HepG2 (cell line): ENCODE measurements at regions not wholly inside any gene's neighbourhood (a gene's known extent, or its start where the extent isn't known, plus 50 kb on each side); places are given as distances from the start of the nearest gene placed in this dataset.

Experiments
- ATAC-seq: fragments of 200-7000 bp; cut with Tn5 transposase; 3 replicates; pipeline ENCODE4 v1.9.1; 2020; ENCODE audit warnings: mild to moderate bottlenecking, moderate library complexity
- BruUV-seq: library from RNA; stranded (reverse); fragments of 400-500 nt; replicated peaks from 2 replicates; lab custom pipeline; 2021; lab: Mats Ljungman, UMichigan
- CTCF ChIA-PET: fragments of 300-600 bp; formaldehyde crosslinking; extraction: SDS; loops from one replicate; lab custom pipeline; 2021; ENCODE audit warnings: low total read pairs, inconsistent platforms, low intra/inter-chr PET ratio; lab: Yijun Ruan, JAX
- POLR2A ChIA-PET: fragments of 350-600 bp; sonication (Branson Sonifier 250); formaldehyde crosslinking; loops from one replicate; lab custom pipeline; 2020; ENCODE audit warnings: antibody characterized with exemption, inconsistent platforms; lab: Yijun Ruan, JAX
- DNase-seq: peaks from one replicate; pipeline ENCODE4 v3.0.0-alpha.2; 2015; ENCODE audit warnings: low spot score
- FAIRE-seq: peaks from 3 replicates; lab custom pipeline; 2011; peaks lifted over from hg19 to GRCh38; lab: Jason Lieb, UNC
- H2AFZ ChIP-seq: one replicate; pipeline ENCODE4 v1.6.1; 2011; ENCODE audit warnings: low read length, inconsistent platforms
- H3K27ac ChIP-seq: fragments of 300-600 bp; 3 replicates; pipeline ENCODE4 v1.8.0; 2011; ENCODE audit warnings: mixed run types, mild to moderate bottlenecking, mixed read lengths, low read length, inconsistent platforms; ENCODE audit not compliant: insufficient read depth; ENCODE audit errors: extremely low read length
- H3K27me3 ChIP-seq, 2 experiments: fragments of 200-600 bp in 1 of 2; 2 replicates in 1 of 2; 3 replicates in 1 of 2; pipeline versions ENCODE4 v1.6.0 to v1.8.0; 2011; ENCODE audit warnings: low read length in 2 of 2, mild to moderate bottlenecking in 2 of 2, moderate library complexity in 2 of 2, inconsistent platforms in 1 of 2; ENCODE audit not compliant: insufficient read depth in 2 of 2, control insufficient read depth in 1 of 2
- H3K36me3 ChIP-seq, 2 experiments: fragments of 200-600 bp in 1 of 2; replicated peaks in 1 of 2; 2 replicates in 1 of 2; 3 replicates in 1 of 2; pipeline versions ENCODE4 v1.5.1 to v1.8.0; 2011; ENCODE audit warnings: low read length in 2 of 2, inconsistent platforms in 1 of 2; ENCODE audit not compliant: insufficient read depth in 2 of 2, control insufficient read depth in 1 of 2
- H3K4me1 ChIP-seq: 2 replicates; pipeline ENCODE4 v1.5.1; 2012; ENCODE audit warnings: low read length, inconsistent platforms; ENCODE audit not compliant: insufficient read depth
- H3K4me2 ChIP-seq: 2 replicates; pipeline ENCODE4 v1.6.0; 2011; ENCODE audit warnings: low read depth, low read length, inconsistent platforms
- H3K4me3 ChIP-seq, 3 experiments: fragments of 200-600 bp in 1 of 3; sonication (generic), shearing (Covaris generic) in 1 of 3; replicated peaks in 1 of 3; 2 replicates each; pipeline ENCODE4 v1.5.1; 2011 to 2016; ENCODE audit warnings: low read length in 3 of 3, inconsistent platforms in 2 of 3, low read depth in 2 of 3, mild to moderate bottlenecking in 2 of 3, control low read depth in 1 of 3, mixed read lengths in 1 of 3; ENCODE audit not compliant: insufficient read depth in 1 of 3
- H3K79me2 ChIP-seq: one replicate; pipeline ENCODE4 v1.6.1; 2011; ENCODE audit warnings: low read length, inconsistent platforms; ENCODE audit not compliant: insufficient read depth
- H3K9ac ChIP-seq: 2 replicates; pipeline ENCODE4 v1.6.0; 2011; ENCODE audit warnings: mild to moderate bottlenecking, low read depth, low read length, inconsistent platforms; ENCODE audit not compliant: insufficient read depth
- H3K9me3 ChIP-seq: 2 replicates; pipeline ENCODE4 v1.5.1; 2012; ENCODE audit warnings: mild to moderate bottlenecking, low read length
- H4K20me1 ChIP-seq: 2 replicates; pipeline ENCODE4 v1.6.0; 2011; ENCODE audit warnings: inconsistent platforms, mild to moderate bottlenecking, low read length, moderate library complexity; ENCODE audit not compliant: insufficient read depth
- AKNA ChIP-seq: sonication (generic); formaldehyde crosslinking; IDR thresholded peaks from 2 replicates; pipeline ENCODE4 v1.4.0; 2020; ENCODE audit warnings: missing genetic modification reagents, borderline replicate concordance
- ARNT ChIP-seq: fragments of 450-650 bp; IDR thresholded peaks from 2 replicates; pipeline ENCODE4 v1.6.1; 2017
- CBX1 ChIP-seq: IDR thresholded peaks from one replicate; pipeline ENCODE4 v1.6.1; 2016; ENCODE audit warnings: antibody characterized with exemption, low read depth
- ELF3 ChIP-seq: IDR thresholded peaks from 2 replicates; pipeline ENCODE4 v1.6.1; 2016; ENCODE audit warnings: missing genetic modification reagents, missing compliant biosample characterization
- KDM1A ChIP-seq: IDR thresholded peaks from 2 replicates; pipeline ENCODE4 v1.6.1; 2016; ENCODE audit warnings: missing compliant biosample characterization
- NFYB ChIP-seq: sonication (generic); formaldehyde crosslinking; IDR thresholded peaks from 2 replicates; pipeline ENCODE4 v1.4.0; 2020; ENCODE audit warnings: missing genetic modification reagents
- PRDM10 ChIP-seq: sonication (generic); formaldehyde crosslinking; IDR thresholded peaks from 2 replicates; pipeline ENCODE4 v1.4.0; 2020; ENCODE audit warnings: low read depth, missing genetic modification reagents
- RAD51 ChIP-seq: fragments of 450-650 bp; IDR thresholded peaks from 2 replicates; pipeline ENCODE4 v1.6.1; 2016; ENCODE audit warnings: borderline replicate concordance
- RNF219 ChIP-seq: sonication (generic); formaldehyde crosslinking; IDR thresholded peaks from 2 replicates; pipeline ENCODE4 v1.5.0; 2020; ENCODE audit warnings: mild to moderate bottlenecking, missing genetic modification reagents
- TOPORS ChIP-seq: sonication (generic); formaldehyde crosslinking; IDR thresholded peaks from 2 replicates; pipeline ENCODE4 v1.8.0; 2023; ENCODE audit warnings: mild to moderate bottlenecking, missing genetic modification reagents
- ZBTB46 ChIP-seq: sonication (generic); formaldehyde crosslinking; IDR thresholded peaks from 2 replicates; pipeline ENCODE4 v1.4.0; 2020; ENCODE audit warnings: mild to moderate bottlenecking, missing genetic modification reagents, borderline replicate concordance
- ZNF20 ChIP-seq: sonication (generic); formaldehyde crosslinking; IDR thresholded peaks from 2 replicates; pipeline ENCODE4 v1.4.0; 2020; ENCODE audit warnings: mild to moderate bottlenecking, moderate library complexity, missing genetic modification reagents
- ZNF256 ChIP-seq: sonication (generic); formaldehyde crosslinking; conservative IDR thresholded peaks from 2 replicates; pipeline ENCODE4 v1.4.0; 2020; ENCODE audit warnings: missing genetic modification reagents
- ZNF354B ChIP-seq: sonication (generic); formaldehyde crosslinking; IDR thresholded peaks from 2 replicates; pipeline ENCODE4 v1.8.0; 2022; ENCODE audit warnings: mild to moderate bottlenecking, missing genetic modification reagents
- ZNF557 ChIP-seq: sonication (generic); formaldehyde crosslinking; IDR thresholded peaks from 2 replicates; pipeline ENCODE4 v1.4.0; 2020; ENCODE audit warnings: missing genetic modification reagents
- WGBS: methylation state at CpG from one replicate; pipeline ENCODE4 v1.1.6; 2017; ENCODE audit warnings: low lambda C conversion rate; 5-methylcytosine and 5-hydroxymethylcytosine counted together
- in situ Hi-C: cut with HindIII; loops from 2 replicates; pipeline ENCODE4 v1.10.0; 2017; ENCODE audit warnings: low pct_unique_long_range_greater_than_20kb; ENCODE audit not compliant: extremely low pct_ligation_motif_present
- intact Hi-C: fragments of 100-400 bp; cut with micrococcal nuclease; formaldehyde crosslinking; loops from one replicate; pipeline ENCODE4 v1.10.0; 2022; ENCODE audit not compliant: unreplicated experiment

- Histone ChIP-seq H3K4me3 (no peak overlapping the region), H3K79me2 (no peaks in the 10 kb centered on the region), H3K27me3 (no peaks in the 10 kb centered on the region), H4K20me1 (no peaks in the 10 kb centered on the region), H2AFZ (no peak overlapping the region), H3K4me2 (no peak overlapping the region), H3K36me3 (no peaks in the 10 kb centered on the region), H3K27ac (no peak overlapping the region), H3K4me1 (no peaks in the 10 kb centered on the region), H3K9ac (no peak overlapping the region), H3K9me3 (no peaks in the 10 kb centered on the region)
- DNase-seq: no peak
- FAIRE-seq: no peak
- in situ Hi-C loops: no loop called here
- ChIA-PET POLR2A (no interaction called here), CTCF (no interaction called here)
- BruUV-seq: no TSS peak
- intact Hi-C loops: no loop called here
- no peak for ATAC-seq
- 1% methylated on average over 3 of the region's 3 CpGs for WGBS
- TF ChIP-seq ZBTB46 (no peak), ZNF557 (CRISPR knock-in tag) (no peak), KDM1A (CRISPR knock-in tag) (no peak), ZNF20 (CRISPR knock-in tag) (no peak), RAD51 (no peak), RNF219 (CRISPR knock-in tag) (no peak), ARNT (no peak), CBX1 (no peak), ELF3 (CRISPR knock-in tag) (no peak), ZNF256 (CRISPR knock-in tag) (no peak), AKNA (no peak), NFYB (CRISPR knock-in tag) (no peak), PRDM10 (CRISPR knock-in tag) (no peak), TOPORS (CRISPR knock-in tag) (no peak), ZNF354B (CRISPR knock-in tag) (no peak)
These were observed 67.3 kb upstream of the ATP2B1 start for GRCh38 chr12:89775986-89776365.
